ENCODE measurements at regions not wholly inside any gene's neighbourhood (a gene's known extent, or its start where the extent isn't known, plus 50 kb on each side); places are given as distances from the start of the nearest gene placed in this dataset.
"Not testable (repeated sequence)": the region's sequence is repeated elsewhere in the genome, so short reads cannot be mapped to it uniquely, and the experiment has no call there.

DNA sequence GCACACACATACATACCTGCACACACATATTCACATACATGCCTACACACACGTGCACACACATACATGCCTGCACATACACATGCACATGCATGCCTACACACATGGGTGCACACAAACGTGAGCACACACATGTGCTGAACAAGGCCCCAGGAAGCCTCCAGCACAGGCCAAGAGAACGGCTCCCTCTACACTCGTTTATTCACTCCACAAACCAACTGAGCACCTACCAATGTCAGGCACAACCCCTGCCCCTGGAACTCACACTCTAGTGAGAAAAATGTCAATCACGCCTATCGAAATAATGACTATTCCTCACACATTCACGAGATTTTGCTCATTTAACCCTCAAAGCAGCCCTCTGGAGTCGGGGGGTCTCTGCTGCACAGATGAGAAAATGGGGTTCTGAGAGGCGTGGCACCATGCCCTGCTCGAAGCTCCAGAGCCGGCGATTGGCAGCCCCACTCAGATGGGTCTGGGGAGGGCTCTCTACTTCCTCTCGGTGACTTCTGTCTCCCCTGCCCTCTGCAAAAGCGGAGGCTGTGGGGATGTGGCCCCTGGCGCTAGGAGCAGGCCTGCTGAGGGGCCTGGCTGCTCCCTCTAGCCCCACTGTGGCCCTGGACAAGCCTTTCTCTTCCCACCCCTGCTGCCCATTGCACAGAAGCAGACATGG lies 90.2 kb upstream of the RUNX3 start:
- DNase-seq = no peak

GRCh38 chr1:25019337-25020172 lies 89.5 kb upstream of the RUNX3 start:
- no peak for DNase-seq

GRCh38 chr1:25018943-25019336 lies 88.9 kb upstream of the RUNX3 start:
- no peak for DNase-seq

DNA sequence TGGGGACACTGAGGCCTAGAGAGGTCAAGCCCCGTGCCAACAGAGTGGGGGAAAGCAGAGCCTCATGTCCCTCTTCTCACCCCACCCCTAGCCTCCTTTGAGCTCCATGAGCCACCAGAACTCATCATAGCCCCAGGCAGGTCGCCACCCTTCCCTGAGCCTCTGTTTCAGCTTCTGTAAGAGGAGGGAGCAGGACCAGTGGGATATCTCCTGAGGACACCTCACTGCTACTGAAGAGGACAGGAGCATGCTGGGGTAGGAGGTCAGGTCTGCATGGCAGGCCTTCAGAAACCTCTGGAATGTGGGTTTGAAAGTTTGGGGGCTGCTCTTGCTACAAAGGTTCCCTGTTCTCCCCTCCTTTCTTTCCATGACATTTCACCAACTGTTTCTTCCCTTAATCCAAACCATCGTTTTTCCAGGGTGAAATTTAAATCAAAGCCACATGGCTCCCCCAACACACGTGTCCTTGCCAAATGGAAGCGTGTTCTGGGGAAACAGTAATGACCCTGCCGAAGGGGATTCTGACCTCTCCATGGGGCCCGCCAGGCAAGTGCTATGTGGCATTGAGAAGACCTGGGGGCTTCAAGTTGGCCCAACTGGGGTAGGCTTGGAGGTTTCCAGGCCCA lies 88.1 kb upstream of the RUNX3 start:
- no peak for DNase-seq

- no peak for DNase-seq
Observed at GRCh38 chr1:25017436-25018109, 87.5 kb upstream of the RUNX3 start.

DNA sequence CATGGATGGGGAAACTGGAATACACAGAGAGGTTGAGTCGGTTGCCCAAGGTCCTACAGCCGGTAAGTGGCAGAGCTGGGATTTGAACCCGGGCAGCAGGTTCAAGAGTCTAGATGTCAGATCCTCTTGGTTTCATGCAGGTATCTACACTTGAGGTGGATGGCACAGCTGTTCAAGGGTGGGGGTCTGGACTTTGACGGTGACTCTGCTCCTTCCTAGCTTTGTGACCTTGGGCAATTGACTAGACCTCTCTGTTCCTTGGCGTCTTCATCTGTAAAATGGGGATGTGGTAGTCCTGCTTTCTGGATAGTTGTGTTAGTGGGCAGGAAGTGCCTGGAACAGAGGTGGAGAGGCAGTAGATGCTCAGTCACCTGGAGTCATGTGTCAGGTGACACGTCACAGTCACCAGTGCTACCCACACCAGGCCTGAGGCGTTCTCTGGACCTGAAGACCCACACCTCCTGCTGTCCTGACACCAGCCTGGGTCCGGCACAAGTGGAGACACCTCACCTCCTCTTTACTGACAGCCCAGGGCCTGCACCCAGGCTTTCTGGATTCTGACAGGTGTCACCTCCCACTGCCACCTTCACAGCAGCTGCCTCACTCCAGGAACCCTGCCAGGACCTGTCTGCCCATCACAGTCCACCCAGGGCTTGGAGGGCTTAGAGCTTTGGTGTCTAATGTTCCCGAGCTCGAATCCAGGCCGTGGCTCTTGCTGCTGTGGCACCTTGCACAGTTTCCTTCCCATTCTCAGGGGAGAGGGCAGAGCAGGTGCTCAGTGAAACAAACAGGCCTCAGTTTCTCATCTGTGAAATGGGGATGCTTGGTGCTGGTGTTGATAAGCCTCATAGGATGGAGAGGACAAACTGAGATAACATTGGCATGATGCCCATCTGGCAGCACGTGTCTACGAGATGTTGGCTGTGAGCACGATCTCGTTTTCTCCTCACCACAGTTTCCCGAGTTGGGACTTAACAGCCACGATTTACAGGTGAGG lies 83.2 kb upstream of the RUNX3 start:
- DNase-seq = no peak

DNA sequence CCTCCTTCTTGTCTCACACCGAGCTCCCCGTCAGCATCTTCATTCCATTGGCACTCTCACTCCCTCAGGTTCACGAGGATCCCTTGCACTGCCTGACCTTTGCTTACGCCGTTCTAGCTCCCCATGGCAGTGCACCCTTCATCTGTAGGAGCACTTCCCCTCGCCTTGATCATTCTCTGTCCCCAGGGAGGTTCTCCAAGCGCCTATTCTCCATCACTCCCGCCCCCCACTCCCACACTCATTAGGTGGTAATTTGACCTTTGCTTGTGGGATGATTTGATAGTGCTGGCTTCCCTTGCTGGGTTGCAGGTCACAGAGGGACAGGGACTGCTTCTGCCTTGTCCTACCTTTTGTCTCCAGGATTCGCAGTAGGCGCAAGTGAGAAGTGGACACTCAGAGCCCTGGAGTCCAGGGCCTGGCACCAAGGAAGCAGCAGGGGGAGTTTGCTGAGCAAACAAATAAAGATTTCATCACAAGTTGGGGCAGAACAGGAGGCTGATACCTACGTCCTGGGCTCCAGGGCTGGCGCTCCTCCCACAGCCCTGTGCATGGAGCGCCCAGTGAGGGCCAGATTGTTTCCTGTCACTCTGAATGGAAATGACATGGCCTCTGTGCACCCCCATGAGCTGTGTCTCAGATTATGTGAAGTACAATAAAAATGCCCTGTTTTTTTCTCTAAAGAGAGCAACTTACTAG lies 82.0 kb upstream of the RUNX3 start:
- DNase-seq = no peak

GRCh38 chr1:25011275-25011674 lies 81.2 kb upstream of the RUNX3 start:
- no peak for DNase-seq

GRCh38 chr1:25009671-25010262 lies 79.7 kb upstream of the RUNX3 start:
- no peak for DNase-seq

DNA sequence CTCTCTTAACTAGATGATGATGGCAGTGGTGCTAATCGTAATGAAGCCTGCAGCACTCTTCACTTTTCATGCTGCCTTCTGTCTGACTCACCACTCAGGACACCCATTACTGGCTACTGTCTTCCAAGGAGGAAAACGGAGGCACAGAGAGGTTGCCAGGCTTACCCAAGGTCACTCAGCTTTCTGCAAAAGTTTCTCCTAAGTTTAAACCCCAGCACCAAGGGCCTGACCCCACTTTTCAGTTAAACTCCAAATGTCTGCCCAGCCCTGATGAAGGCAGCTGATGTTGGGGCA lies 78.1 kb upstream of the RUNX3 start:
- DNase-seq = no peak

DNA sequence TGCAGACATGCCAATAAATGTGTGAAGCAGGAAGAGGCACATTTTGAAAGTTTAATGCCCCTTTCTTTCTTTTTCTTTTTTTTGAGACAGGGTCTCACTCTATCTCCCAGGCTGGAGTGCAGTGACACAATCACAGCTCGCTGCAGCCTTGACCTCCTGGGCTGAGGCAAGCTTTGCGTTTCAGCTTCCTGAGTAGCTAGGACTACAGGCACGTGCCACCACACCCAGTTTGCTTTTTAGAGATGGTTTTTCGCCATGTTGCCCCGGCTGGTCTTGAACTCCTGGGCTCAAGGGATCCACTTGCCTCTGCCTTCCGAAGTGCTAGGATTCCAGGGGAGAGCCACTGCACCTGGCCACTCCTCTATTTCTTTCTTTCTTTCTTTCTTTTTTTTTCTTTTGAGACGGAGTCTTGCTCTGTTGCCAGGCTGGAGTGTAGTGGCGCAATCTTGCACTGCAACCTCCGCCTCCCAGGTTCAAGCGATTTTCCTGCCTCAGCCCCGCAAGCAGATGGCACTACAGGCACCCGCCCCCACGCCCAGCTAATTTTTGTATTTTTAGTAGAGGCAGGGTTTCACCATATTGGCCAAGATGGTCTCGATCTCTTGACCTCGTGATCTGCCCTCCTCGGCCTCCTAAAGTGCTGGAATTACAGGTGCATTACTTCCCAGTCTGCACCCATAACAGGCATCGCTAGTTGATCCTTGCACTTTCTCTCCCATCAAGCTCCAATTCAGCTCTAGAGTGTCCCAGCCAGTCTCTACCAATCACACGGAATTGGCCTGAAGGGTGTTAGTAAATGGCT lies 77.5 kb upstream of the RUNX3 start:
- DNase-seq = not testable (repeated sequence)

DNA sequence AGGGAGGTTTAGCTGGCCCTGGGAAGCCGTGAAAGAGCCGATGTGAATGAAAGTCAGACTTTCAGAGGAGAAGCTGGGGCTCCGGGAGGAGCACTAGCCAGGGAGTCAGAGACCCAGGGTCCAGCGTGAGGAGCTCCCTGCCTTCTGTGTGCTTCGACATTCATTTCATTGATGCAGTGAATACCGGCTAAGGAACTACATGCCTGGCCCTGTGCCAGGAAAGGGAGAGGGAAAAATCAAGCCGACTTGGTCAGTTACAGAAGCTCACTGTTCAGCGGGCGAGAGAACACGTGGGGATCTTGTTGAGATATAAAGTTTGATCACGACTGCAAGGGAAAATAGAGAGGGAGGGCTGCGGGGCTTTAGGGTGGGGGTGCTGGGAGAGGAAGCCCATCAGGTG lies 76.7 kb upstream of the RUNX3 start:
- DNase-seq = no peak

DNA sequence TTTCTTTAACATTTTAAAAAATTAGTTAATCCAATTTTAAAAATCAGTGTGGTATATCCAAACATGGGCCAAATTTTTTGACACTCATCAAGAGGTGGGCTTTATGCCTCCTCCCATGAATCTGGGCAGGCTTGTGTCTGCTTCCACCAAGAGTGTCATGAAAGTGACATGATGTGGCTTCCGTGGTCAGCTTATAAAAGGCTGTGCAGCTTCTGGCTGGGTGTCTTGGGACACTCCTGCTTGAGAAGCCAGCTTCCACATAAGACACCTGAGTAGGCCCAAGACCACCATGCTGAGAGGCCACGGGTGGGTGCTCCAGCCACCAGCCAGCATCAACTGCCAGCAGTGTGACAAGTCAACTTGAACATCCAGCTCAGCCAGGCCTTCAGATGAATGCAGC lies 74.3 kb upstream of the RUNX3 start:
- DNase-seq = no peak

- no peak for DNase-seq
Observed at GRCh38 chr1:25003457-25004190, 73.5 kb upstream of the RUNX3 start.

GRCh38 chr1:25003000-25003399 lies 72.9 kb upstream of the RUNX3 start:
- DNase-seq = no peak

- no peak for DNase-seq
Observed at GRCh38 chr1:25001125-25001915, 71.2 kb upstream of the RUNX3 start.

DNA sequence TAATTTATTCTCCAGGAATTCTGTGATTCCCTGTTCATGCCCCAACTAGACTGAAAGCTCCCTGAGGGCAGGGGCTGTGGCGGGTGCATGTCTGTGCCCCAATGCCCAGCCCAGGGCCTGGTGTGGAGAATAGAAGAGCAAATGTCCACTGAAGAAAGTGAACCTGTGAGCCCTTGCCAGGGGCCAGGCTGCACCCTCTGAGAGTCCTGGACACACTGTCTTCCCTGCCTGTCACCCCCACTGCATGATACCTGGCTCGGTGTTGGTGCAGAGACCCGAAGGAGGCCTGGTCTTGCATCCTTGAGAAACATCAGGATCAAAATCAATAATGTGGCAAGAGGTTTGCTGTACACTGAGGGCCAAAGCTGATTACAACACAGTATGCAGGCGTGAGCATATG lies 69.8 kb upstream of the RUNX3 start:
- no peak for DNase-seq

DNA sequence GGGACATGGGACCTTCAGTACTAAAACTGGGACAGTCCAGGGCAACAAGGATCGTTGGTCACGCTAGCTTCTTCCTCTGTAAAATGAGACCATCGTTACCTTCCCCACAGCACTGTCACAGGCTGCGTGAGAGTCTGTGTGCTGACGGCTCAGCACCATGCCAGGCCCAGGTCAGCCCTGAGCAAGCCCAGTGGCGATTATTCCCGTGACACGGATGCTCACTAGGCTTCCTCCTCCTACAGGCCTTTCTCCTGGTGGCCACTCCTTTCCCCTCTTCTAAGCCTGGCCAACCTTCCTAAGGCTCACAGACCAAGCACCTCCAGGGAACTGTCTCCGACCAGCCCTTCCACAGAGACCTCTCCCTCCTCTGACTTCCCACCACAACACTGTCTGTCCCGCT lies 69.3 kb upstream of the RUNX3 start:
- DNase-seq = no peak
